OCI-M1 (cell line): ENCODE measurements at regions not wholly inside any gene's neighbourhood (a gene's known extent, or its start where the extent isn't known, plus 50 kb on each side); places are given as distances from the start of the nearest gene placed in this dataset.

Source experiments
- DNase-seq: peaks from one replicate; lab custom pipeline; 2025; lab: John Stamatoyannopoulos, UW

DNA sequence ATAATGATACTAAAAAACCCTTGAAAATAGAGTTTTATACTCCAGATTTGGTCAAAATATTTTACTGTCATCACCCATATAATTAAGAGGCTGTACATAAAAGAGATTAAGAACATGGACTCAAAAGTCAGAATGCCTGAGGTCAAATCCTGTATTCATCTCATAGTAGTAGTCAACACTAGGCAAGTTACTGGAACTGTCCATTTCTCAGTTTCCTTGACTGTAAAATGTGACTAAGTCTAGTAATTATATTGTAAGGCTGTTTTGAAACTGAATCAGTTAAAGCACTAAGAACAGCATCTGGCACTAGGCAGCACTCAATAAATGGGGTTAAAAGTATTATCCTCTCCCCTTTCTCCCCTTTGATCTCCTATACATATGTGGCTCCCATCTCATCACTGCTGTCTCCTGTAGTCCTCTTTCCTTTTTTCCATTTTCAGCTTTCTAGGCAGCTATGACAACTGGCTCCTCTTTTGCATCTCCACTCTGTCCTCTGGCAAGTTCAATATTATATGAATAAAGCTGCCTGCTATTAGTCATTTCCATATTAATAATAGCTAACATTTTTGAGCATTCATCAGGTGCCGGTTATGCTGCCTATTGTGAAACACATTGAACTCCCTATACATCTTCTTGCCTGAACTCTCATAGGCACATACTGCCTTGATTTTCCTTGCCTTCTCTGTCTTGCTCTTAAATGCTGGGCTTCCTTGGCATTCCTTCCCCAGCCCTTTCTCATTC is 185.8 kb upstream of the NREP start:
- DNase-seq: no peak

DNA sequence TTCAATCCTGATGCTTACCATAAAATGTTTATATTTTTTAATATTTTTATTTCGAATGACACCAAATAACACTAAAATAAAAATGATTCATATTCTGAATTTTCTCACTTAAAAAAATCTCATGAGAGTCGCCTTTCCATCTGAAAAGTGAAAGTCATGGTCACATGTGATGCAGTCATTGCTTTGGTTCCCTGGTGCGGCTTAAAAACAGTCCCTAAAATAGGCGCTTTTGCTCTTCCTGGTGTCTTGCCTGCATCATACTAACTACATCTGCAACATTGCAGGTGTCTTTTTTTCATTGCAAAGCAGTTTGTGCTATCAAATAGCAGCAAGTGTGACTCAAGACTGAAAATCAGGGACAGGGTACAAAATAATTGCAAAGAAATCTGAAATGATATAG is 185.2 kb upstream of the NREP start:
- DNase-seq: peak; percentile 61

DNA sequence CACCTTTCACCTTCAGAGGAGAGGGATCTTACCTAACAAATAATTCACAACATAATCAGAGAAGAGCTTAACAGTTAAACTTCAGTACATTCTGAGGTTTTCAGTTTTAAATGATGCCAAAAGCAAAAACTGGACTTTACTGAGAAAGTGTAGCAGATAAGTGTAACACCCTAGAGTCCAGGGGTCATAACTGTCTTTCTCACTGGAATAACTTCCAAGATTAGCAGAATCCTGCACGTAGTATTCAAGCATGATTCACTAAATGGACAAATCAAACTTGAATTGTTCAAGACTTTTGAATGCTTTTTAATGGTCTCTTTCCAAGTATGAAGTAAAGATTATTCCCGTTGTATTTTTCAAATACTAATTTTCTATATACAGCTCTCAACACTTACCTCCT is 180.1 kb upstream of the NREP start:
- no peak for DNase-seq

DNA sequence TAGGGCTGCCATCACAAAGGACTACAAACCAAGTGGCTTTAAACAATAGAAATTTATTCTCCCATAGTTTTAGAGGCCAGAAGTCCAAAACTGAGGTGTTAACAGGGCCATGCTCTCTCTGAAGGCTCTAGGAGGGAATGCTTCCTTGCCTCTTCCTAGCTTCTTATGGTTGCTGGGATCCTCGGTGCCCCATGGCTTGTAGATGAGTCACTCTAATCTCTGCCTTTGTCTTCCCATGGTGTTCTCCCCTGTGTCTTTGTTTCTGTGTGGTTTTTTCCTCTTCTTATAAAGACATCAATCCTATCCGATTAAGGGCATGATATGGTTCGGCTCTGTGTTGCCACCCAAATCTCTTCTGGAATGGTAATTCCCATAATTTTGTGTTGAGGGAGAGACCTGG is 178.8 kb upstream of the NREP start:
- no peak for DNase-seq

DNA sequence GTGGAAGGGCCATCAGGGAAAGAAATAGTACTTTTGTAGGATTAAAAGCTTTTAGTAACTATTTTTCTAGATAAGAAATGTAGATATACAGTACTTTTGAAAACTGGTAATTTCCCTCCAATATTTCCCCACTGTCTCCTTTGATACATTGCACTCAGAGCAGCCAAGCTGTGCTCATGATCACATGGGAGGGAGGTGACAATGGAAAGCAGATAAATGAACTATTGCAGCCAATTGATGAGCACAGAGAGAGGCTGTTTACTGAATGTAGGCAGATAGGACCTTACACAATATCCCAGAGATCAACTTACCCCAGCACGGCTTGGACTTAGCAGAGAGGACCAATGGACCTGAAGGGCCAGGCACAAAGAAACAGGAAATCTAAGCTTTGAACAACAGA is 178.0 kb upstream of the NREP start:
- no peak for DNase-seq

DNA sequence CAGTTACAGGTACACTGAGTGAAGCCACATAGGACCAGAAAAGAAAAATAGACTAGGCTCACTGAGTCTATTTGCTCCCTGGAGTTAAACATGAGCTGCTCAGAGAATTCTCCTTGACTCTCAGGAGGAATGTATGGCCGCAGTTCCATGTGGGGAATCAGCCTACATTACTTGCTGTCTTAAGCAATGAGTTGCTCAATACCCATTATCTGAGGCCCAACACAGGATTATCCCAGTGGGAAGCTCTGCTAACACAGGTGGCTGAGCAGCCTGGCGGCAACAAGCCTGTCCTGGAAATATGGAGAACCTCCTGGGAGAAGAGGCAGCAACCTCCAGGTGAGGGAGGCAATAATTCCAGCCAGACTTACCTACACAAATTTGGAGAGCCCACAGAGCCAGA is 177.5 kb upstream of the NREP start:
- DNase-seq: no peak

DNA sequence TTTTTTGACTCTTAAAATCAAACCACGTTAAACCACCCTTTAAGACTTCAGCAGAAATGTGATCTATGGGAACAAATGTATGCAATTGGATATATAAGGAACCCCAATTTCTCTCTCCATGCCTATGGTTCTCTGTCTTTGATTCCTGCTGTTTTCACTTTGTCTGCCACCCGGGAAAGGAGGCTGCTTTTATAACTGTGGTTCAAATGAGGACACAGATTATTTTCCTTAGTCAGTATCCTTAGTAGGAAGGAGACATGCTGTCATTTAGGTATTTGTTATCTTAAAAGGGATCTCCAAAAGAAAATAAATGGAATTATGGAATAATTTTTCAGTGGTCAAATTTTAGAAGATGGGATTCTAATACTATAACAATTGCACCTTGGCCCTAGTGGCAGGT is 176.1 kb upstream of the NREP start:
- DNase-seq: no peak

DNA sequence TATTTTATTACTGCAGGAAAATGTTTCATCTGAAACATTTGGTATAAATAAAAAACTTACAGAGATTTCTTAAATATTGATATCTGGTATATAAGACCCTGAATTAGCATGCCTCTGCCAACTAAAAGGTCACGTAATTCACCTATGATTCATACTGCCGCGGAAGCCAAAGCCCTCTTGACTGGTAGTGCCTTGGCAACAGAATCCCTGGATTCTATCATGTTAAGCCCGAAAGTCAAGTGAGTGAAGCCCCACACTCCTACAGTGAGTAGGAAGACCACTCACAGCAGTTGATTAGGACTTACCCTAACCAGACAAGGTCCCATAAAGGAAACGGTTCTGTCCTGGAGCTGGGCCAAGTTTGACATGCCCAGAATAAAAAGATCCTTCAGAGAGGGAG is 175.6 kb upstream of the NREP start:
- no peak for DNase-seq

DNA sequence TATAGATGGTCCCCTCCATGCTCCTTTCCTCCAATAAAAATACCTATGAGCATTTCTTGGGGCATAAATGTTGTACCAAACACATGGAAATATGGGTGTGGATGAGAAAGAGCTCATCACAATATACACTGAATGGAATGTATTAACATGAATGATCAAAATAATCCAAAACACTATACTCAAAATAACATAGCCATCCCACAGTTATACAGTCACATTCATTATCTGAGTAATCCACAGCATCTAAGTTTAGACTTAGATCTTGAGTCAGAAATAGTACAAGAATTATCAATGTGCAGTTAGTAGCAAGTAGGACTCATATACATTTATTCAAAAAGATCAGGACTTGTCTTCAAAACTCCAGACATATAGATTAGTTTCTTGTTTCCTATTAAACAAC is 175.2 kb upstream of the NREP start:
- DNase-seq: no peak

DNA sequence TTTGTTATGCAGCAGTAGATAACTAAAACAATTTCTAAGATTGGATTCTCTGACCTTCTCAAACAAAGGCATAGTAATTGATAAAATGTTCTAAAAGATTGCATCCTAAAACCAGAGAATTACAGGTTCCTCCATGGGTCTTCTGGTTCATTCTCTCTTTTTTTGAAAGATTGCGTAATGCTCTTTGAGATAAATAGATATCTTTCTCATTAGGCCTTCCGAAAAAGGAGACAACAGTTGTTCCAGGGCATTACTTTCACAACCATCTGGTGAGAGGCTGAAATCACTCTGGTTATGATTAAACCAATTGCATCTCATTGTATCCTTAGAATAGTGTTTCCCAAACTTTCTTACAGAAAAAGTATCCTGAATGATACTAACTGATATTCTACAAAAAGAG is 174.7 kb upstream of the NREP start:
- peak; percentile 53 for DNase-seq

DNA sequence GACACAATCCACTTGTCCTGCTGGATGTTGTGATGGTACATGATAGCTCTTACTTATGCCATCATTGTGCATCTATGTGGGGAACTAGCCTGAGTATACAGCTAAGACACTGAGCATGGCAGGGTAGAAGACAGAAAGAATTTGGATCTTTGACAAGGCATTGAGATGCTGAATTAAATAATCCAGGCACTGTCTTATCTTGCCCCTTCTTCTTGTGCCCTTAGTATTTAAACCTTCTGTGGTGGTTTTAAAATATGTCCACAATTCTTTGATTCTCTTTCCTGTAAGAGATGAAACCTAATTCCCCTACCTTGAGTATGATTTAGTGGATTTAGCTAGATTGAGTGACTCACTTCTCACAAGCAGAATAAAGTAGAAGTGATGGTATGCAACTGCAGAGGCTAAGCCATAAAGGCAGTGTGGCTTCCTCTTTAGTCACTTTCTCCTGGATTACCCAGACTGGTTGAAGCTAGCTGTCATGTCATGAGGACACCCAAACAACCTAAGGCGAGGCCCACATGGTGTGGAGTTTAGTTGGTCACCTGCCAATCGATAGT is 174.0 kb upstream of the NREP start:
- DNase-seq: peak; percentile 28

DNA sequence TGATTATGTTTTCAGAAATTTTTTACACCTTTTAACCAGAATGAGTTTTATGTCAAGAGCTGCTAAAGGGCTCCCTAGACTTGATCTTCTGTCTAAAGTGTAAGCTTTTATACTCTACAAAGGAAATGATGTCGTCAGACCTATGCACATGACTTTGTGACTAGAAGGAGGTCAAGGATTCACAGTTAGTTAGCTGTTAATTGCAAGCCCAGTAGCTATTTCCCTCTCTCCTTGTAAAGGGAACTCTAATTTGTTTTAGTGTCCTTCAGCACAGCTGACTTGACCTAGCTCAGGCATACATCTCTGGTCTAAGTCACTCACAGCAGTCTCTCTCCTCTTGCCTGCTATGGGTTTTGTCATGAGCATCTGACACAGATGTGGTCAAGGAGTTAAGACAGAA is 173.5 kb upstream of the NREP start:
- DNase-seq: no peak

DNA sequence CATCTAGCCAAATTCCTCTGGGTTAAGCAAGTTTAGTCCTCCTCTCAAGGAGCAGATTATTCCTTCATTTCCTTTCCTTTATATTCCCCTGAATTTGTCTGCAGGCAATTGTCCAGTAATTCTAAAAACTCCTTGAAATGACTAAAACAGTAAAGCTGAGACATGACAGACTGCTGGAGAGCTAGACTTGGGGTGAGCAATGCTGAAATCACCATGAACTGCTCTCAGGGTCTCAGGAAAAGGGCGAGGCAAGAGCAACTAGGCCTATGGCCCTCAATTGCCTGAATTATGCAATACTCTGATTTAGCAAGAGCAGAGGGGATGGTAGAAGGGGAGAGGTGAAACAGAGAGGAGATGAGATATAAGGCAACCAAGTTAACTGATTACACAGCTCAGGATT is 172.9 kb upstream of the NREP start:
- DNase-seq: peak; percentile 31

DNA sequence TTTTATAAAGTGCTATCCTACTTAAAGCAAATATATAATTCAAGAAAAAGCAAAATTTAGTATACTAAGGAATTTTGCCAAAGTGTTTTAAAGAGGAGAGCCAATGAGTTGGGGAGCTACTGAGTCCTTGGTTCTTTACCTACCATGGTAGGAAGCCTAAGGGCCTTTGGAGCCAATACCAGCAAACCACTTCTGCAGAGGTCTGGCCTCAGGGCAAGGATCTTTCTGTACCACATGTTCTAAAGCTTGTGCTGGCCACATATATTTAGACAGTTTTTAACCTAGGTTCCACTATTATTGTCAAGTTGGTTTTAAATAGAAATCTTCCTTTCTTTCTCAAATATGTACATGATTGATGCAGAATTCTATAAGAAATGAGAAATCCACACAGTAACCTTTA is 172.3 kb upstream of the NREP start:
- no peak for DNase-seq

DNA sequence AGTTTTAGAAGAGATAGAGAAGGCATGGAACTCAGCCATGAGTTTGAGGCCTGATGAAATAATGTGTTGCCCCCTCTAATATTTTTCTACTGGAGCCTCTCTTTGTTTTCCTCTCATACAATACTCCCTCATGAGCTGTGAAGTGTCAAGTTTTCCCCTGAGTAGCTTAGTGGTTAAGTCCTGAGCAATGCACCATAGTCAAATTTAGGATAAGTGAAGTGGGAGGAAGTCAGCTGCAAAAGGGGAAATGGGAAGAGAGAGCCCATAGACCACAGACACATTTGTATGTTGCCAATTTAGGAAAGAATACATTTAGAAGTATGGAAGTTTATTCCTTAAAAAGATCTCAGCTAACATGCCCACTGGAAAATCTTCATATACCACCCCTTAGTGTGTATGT is 171.5 kb upstream of the NREP start:
- DNase-seq: peak; percentile 50

DNA sequence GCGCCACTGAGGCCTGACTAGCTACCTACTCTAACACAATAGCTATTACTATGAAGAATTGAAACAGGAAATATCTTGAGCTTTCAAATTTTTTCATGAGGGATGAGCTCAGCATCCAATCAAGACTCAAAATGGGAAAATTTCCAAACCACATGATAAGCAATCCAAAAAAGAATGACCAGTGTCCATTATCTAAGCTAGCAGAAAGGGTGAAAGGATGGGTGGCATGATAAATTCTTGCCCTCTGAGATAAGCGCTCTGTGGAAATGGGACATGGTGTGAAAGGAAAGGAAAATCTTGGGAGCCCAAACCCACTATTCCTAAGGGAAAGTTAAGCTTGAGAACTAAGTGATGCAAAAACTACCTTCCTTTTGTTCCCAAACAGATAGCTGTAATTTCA is 170.2 kb upstream of the NREP start:
- DNase-seq: peak; percentile 58

DNA sequence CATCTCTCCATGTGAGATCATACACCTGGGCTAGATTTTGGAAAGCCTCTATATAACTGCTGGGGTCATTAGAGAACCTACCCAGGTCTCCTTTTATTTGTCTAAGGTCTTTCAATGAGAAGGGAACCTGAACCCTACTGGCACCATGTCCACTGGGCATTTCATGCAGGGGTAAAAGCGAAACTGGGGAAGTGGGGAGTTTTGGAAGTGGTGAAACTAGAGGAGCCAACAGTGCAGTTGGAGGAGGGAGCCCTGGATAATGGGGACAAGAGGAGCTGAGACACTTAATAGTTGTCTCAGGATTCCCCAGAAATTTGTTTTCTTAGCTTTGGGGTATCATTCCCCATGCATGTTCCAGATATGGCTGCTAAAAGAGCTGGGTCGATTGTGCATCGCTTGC is 169.0 kb upstream of the NREP start:
- no peak for DNase-seq

DNA sequence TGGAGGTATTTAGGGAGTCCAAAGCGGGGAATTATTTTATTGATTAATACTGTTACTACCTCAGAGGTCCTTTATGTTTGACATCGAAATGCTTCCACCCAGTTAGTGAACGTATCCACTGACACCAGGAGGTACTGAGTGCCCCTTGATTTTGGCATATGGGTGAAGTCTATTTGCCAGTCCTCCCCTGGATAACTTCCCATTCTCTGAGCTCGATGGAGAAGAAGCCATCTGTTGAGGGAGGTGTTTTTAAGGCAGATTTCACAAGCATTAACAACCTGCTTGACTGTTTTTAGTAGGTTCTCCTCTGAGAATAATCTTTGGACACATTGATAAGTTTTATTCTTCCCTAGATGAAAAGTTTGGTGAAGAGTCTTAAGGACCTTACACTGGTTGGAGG is 165.3 kb upstream of the NREP start:
- no peak for DNase-seq

DNA sequence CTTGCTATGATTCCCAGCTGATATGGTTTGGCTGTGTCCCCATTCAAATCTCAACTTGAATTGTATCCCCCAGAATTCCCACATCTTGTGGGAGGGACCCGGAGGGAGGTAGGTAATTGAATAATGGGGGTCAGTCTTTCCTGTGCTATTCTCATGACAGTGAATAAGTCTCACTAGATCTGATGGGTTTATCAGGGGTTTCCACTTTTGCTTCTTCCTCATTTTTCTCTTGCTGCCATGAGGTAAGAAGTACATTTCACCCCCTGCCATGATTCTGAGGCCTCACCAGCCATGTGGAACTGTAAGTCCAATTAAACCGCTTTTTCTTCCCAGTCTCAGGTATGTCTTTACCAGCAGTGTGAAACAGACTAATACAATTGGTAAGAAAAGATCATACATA is 164.7 kb upstream of the NREP start:
- DNase-seq: peak; percentile 23

DNA sequence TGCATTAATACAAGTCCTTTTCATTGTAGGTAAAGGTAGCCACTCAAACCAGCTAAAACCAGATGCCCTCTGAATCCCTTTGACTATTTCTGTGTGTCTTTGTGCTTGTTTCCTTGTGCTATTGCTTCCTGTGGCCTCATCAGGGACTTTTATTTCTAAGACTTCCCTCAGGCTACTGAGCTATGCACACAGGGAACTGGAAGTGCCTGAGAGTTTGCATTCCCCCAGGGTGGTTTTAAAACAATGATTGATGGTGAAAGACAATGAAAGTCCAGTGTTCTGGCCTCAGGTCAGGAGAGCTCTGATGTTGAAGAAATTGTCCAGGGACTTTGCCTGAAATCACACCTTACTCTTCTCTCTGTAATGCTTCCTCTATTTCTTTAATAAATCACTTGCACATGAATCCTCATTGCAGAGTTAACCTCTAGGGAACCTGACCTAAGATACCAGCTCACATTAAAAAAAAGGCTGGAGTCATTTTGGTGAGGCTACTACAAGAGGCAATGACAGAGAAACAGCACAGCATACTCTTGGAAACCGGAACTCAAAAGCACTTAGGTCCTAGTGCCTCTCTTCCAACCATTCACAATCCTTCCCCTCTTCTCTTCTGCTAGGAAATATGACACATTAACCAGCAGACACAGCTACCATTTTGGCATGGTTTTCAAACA is 158.1 kb upstream of the NREP start:
- no peak for DNase-seq

DNA sequence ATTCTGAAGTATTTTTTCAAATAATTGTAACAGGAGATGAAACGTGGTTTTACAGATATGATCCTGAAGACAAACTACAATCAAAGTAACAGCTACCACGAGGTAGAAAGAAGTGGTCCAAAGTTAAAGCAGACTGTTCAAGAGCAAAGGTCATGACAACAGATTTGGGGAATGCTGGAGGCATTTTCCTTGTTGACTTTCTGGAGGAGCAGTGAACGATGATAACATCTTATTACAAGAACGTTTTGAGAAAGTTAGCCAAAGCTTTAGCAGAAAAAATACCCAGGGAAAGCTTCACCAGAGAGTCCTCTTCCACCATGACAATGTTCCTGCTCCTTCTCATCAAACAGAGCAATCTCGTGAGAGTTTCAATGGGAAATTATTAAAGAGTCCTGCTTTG is 145.4 kb upstream of the NREP start:
- DNase-seq: no peak

DNA sequence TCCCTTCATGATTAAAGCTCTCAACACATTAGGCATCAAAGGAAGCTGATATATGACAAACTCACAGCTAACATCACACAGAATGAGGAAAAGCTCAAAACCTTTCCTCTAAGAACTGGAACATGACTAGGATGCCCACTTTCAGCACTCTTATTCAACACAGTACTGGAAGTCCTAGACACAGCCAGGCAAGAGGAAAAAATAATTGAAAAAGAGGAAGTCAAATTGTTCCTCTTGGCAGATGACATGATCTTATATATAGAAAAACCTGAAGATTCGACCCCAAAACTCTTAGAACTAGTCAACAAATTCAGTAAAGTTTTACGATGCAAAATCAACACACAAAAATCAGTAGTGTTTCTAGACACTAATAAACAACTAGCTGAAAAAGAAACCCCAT is 144.3 kb upstream of the NREP start:
- peak; percentile 75 for DNase-seq

DNA sequence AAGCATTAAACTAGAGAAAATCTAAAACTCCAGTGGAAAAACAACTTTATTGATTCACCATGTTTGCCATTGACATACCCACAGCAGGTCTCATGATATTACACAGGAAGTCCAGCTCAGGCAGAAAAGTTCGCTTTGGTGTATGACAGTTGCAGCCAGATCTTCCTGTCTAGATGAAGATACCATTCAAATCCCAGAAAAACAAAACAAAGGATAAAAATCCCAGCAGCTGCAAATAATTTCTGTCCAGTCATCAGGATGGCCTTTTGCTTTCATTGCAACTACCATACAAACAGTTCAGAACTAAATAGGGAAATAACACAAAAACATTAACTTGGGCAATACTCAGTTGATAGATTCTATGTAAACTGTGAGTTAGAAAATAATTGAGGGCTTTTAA is 136.0 kb upstream of the NREP start:
- DNase-seq: no peak

DNA sequence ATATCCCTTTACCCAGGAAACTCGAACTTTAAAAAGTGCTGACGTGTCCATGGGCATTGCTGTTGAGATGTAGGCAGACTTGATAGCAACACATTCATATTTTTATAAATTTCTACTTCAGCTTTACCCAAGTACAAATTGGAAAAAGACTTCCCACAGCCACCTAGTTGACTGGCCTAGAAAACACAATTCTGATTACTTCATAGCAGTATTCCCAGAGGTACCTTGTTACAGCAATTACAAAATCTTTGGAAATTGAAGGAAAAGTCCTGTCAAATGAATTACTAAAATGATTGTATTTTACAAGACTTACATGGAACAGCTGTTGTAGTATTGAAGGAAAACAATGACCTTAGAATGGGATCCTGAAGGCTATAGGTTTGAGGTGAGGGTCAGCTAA is 130.7 kb upstream of the NREP start:
- DNase-seq: no peak
